Bronchial epithelial cell (primary cell): ENCODE measurements at regions not wholly inside any gene's neighbourhood (a gene's known extent, or its start where the extent isn't known, plus 50 kb on each side); places are given as distances from the start of the nearest gene placed in this dataset.
A peak's percentile ranks its signal among the peaks of the same experiment; 100 is the strongest.
"Not testable (repeated sequence)": the region's sequence is repeated elsewhere in the genome, so short reads cannot be mapped to it uniquely, and the experiment has no call there.

Source experiments
- DNase-seq: peaks from one replicate; pipeline ENCODE4 v3.0.0-alpha.2; 2010; ENCODE audit warnings: low read depth
- FAIRE-seq: peaks from 2 replicates; lab custom pipeline; 2011; peaks lifted over from hg19 to GRCh38; lab: Jason Lieb, UNC
- H3K27me3 ChIP-seq: 2 replicates; pipeline ENCODE4 v1.5.1; 2011; ENCODE audit warnings: low read length; ENCODE audit not compliant: control insufficient read depth, insufficient read depth
- H3K36me3 ChIP-seq: 2 replicates; pipeline ENCODE4 v1.5.1; 2011; ENCODE audit warnings: low read length; ENCODE audit not compliant: control insufficient read depth, insufficient read depth
- H3K4me3 ChIP-seq: 2 replicates; pipeline ENCODE4 v1.5.1; 2011; ENCODE audit warnings: mild to moderate bottlenecking, low read depth, low read length, control low read depth

- peak; percentile 84 for FAIRE-seq
- not testable (repeated sequence) for DNase-seq, H3K27me3 ChIP-seq, H3K36me3 ChIP-seq, H3K4me3 ChIP-seq
Observed at GRCh38 chr18:12179029-12179428, 75.1 kb upstream of the CIDEA start.

- H3K4me3 ChIP-seq, DNase-seq, H3K36me3 ChIP-seq, H3K27me3 ChIP-seq: not testable (repeated sequence)
- FAIRE-seq = peak; percentile 32
Observed at GRCh38 chr18:12179697-12180577, 74.2 kb upstream of the CIDEA start.

GRCh38 chr18:12198797-12199196 lies 55.4 kb upstream of the CIDEA start:
- not testable (repeated sequence) for H3K36me3 ChIP-seq, DNase-seq, H3K27me3 ChIP-seq, H3K4me3 ChIP-seq
- peak; percentile 91 for FAIRE-seq

GRCh38 chr18:12200186-12200585 lies 54.0 kb upstream of the CIDEA start:
- not testable (repeated sequence) for H3K4me3 ChIP-seq, FAIRE-seq, H3K27me3 ChIP-seq, H3K36me3 ChIP-seq
- DNase-seq = peak; percentile 13
